HG03378 (cell line): ENCODE measurements at regions not wholly inside any gene's neighbourhood (a gene's known extent, or its start where the extent isn't known, plus 50 kb on each side); places are given as distances from the start of the nearest gene placed in this dataset.

Source experiments
- ATAC-seq: cut with Tn5 transposase; IDR thresholded peaks from one replicate; pipeline ENCODE4 v1.9.1; 2021; ENCODE audit warnings: mild to moderate bottlenecking, moderate library complexity; ENCODE audit not compliant: unreplicated experiment

DNA sequence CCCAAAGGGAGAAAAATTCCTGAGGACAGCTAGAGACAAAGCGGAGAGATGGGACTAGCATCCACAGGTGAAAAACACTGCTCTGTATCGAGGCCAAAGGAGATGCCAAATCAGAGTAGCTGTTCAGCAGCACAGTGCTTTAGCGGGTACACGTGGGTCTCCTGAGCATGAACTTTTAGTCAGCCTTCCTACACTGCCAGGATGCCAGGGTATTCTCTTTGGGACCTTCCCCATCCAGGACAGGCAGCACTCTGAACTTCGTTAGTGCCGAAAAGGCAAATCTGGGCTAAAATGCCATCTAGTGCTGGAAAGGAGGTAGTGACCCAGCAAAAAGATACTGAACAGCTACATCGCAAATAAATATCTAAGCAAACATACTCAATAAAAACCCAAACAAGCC is 64.9 kb downstream of the C6orf58 start:
- ATAC-seq = peak; percentile 88
